ENCODE measurements at regions not wholly inside any gene's neighbourhood (a gene's known extent, or its start where the extent isn't known, plus 50 kb on each side); places are given as distances from the start of the nearest gene placed in this dataset.

DNA sequence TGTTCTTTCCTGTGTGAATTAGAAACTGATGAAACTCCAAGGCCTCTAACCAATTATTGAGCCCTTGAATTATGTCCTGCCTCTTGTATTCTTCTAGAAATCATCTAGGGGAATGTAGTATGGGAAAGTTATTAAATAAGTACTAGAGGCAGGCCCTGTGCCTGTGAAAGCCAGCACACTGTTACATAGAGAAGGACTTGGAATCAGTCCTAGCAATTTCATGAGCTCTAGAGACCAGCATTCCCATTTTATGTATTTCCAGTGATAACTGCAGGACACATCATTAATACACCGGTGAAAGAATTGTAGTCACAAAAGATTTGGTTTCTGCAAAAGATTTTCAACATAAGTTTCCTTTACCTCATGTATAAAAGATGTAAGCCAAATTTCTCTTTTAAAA lies 168.5 kb upstream of the VLDLR start:
- DNase-seq (ENCODE audit: low spot score): no peak

DNA sequence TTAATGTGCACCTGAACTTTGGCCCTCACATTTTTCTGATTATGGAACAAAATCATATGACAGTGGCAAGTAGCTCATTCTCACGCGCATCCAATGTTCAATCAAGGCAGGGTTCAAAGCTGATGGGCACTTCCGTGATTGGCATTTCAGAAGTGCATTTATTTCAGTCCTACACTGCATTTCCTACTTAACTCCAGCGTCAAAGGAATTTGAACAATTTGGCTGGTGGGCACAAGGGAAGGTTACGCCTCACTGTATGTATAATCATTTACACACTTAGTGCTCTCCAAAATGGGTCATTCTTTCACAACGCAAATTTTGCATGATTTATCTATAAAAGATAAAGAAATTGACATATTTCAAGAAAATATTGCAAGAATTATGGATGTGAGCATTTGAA lies 167.9 kb upstream of the VLDLR start:
- DNase-seq (ENCODE audit: low spot score): no peak

DNA sequence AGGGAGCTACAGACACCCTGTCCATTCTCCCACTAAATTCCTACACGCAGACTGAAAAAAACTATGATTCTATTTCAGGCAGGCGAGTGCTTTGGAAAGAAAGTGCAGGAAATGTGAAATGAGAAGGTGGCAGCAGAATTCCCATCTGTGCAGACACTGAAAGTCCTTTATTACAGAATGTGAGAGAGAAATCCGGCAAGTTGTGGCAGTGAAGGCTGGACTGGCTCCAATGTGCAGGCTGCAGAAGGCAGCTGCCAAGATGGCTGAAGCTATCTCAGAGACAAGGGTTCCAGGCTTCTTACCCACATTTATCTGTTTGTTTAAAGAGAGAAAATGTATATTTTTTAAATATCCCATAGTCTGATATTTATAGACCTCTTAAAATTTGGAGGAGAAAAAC lies 161.8 kb upstream of the VLDLR start:
- no peak for DNase-seq (ENCODE audit: low spot score)

DNA sequence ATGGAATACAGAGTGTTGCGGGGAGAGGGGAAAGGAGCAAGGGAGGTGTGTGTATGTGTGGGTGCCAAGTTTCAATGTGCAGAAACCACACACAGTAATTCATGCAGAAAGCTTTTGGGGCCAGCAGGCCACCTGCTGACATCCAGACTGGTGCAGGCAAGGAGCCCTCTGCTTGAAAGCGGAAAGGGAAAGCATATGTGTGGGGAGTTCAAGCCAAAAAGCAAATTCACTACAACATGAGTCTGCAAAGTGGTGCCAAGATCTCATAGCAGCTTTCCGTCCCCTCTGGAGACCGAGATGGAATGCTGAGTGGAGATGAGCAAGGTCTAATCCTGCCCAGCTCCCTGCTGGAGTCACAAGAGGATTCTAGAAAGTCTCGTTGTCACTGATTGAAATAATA lies 159.7 kb upstream of the VLDLR start:
- no peak for DNase-seq (ENCODE audit: low spot score)

DNA sequence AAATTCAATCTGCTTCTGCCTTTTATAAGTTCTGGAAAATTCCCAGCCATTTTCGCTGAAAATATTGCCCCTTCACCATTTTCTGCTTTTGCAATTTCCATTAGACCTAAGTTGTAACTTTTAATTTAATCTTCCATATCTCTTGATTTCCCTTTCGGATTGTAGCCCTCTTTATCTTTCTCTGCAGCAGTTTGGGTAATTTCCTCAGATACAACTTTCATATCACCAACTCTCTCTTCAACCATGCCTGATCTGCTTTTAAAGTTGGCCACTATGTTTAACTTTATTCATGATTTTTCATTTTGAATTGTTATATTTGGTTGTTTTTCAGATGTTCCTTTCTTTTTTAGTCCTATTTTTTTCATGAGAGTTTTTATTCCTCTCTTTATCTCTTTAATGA lies 157.0 kb upstream of the VLDLR start:
- no peak for DNase-seq (ENCODE audit: low spot score)

DNA sequence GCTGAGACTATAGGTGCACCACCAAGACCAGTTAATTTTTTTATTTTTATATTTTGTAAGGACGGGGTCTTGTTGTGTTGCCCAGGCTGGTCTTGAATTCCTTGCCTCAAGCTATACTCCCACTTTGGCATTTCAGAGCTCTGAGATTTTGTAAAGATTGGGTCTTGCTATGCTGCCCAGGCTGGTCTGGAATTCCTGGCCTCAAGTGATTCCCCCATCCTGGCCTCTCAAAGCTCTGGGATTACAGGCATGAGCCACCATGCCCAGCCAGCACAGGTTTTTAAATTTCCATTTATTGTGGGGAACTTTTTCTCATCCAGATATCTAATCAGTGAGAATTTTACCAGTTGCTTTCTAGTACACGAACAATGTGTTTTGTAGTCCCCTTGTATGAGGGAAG lies 156.1 kb upstream of the VLDLR start:
- no peak for DNase-seq (ENCODE audit: low spot score)

DNA sequence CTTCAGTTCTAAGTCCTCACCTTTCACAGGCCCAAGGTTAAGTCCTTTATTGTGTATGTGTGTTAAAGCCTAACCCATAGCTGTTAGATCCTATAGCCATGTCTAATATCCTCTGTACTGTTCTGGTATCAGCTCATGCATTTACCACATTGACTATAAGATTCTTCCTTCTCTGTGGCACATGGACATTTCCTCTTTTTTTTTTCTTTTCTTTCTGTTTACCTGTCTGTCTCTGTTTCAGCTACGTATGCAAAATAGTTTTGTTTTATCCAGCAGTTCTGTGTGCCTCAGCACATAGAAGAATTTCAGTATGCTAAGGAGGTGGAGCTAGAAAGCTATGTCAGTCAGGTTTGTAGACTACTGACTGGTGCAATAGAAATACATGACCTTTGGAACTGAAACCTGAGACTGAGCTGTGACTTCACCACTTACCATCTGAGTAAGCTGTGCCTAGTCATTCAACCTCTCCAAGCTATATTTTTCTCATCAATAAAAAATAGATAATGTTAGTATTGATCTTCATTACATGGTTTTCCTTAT lies 155.6 kb upstream of the VLDLR start:
- DNase-seq (ENCODE audit: low spot score): no peak

DNA sequence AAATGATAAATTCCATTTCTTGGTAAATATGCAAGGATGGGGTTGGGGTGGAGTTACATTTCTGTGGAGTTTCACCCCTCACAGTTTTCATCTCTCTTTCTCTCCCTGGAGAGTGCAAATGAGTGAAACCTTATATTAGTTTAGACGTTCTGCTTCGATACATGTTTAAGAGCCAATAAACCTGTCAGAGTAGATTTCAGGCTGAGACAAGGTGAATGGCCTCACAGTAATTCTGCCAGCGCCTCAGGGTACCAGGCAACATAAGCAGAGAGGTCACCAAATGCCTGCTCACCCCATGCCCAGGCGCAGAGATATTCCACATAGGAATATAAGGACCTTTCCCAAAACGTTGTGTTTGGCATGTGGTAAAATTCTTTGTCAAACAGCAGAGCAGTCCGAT lies 154.9 kb upstream of the VLDLR start:
- DNase-seq (ENCODE audit: low spot score): no peak

DNA sequence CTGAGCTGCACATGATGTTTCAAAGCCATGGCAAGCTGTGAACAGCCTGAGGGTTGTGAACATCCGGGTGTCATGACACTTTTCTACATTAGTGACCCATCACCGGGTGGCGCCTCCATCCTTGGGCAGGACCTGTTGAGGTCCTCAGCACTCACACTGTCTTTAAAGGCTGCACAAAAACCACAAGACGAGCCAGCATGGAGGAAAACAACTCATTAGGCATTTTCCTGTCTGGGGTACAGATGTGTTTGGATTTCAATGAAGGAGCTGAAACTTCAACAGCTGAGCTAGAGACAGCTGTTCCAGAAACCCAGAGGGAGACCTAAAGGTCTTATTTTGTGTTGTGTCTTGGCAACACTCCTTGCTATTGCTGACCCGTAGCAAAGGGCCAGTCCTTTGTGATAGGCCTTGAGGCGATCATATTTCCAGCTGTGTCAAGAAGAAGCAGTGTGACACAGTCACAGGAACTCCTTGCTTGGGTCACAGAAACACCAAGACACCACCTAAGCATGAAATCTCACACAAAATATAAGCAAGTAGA lies 151.8 kb upstream of the VLDLR start:
- no peak for DNase-seq (ENCODE audit: low spot score)

DNA sequence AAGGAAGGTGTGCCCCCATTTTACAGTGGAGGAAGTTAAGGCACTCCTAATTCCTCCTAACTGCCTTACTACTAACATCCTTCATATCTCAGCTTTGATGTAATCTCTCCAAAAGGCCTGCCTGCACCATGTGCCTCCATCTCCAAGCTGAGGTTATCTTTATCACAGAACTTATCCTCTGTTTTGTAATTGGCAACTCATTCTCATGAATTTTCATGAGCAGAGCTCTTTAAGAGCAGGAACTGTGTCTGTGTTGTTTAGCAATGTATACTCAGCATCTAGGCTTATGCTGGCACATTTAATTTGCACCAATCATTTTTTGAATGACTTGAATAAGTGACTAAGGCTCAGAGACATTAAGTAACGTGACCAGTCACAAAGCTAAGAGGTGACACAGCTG lies 147.9 kb upstream of the VLDLR start:
- DNase-seq (ENCODE audit: low spot score): no peak

DNA sequence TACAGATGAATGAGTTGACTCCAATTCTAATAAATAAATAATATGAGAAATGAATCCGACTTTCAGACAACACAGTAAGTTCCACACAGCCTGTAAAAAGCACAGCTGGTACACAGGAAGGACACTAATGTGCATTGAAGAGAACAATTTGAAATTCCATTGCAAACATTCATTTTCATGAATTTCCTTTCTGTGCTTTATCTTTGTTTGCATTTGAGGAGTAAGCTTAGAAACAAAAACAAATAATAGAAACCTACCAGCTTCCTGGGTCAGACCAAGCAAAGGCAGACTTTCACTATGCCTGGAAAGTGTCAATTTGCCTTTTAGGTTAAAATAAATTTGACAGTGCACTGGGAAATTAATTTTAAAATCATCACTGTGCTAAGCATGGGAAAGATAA lies 143.8 kb upstream of the VLDLR start:
- DNase-seq (ENCODE audit: low spot score): peak; percentile 31

DNA sequence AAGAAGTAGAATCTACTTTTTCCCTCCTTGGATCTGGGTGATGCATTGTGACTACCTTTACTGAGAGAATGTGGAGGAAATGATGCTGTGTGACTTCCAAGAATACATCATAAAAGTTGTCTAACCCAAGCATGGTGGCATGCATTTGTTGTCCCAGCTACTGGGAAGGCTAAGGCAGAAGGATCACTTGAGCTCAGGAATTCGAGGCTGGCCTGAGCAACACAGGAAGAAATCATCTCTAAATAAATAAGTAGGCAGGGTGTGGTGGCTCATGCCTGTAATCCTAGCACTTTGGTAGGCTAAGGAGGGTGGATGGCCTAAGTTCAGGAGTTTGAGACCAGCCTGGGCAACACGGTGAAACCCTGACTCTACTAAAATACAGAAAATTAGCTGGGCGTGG lies 143.2 kb upstream of the VLDLR start:
- no peak for DNase-seq (ENCODE audit: low spot score)

DNA sequence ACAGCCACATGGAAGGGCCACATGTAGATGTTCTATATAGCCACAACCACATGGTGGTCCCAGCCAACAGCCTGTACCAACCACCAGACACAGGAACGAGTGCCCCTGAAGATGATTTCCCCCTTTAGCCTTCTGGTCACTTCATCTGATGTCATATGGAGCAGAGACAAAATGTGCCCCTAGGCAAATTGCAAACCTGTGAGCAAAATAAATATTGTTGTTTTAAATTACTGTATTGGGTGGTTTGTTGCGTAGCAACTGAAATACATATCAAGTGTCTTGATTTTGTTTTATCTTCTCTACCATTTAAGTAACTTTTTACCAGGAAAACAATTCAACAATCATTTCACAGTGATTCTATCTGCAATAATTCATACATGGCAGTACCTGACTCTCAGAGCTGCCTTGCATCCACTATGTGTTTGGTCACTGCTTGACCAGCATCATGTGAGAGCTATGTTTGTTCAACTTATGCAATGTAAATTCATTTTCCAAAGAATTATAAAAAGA lies 142.5 kb upstream of the VLDLR start:
- no peak for DNase-seq (ENCODE audit: low spot score)

DNA sequence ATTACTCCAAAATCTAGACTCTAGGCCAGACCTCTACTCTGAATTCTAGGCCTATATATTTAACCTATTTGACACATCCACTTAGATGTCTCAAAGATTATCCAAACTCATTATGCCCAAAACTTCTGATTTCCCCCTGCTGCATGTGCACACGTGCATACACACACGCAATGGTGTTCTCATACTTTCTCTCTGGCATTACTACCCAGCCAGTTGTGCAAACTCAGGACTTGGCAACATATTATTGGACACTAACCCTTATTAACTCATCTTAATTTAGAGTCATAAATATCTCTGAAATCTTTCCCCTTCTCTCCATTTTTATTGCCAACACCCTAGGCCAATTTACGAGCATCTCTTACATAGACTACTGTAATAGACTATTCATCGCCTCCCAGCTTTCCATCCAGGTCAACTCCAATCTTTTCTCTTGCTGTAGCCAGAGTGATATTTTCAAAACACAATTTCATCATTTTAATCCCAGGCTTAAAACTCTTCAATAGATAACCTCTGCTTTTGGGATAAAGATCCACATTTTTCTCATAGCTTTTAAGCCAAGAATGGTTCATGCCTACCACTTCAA lies 141.2 kb upstream of the VLDLR start:
- no peak for DNase-seq (ENCODE audit: low spot score)

DNA sequence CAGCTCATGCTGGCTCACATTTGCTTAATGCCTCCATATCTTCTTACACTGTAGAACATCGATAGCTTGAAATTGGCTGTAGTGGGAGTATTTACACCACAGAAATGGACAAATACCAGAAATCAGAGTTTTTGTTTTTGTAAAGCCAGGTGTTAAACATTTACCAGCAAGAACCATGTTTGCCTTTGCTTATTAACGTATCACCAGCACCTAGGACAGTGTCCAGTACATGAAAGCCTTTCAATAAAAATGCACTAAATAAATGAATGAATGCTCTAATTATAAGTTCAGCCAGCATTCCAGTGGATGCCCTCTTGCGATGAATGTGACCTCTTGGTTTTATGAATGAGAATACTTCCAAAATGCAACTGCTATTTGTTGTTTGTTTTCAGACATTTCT lies 140.4 kb upstream of the VLDLR start:
- no peak for DNase-seq (ENCODE audit: low spot score)

DNA sequence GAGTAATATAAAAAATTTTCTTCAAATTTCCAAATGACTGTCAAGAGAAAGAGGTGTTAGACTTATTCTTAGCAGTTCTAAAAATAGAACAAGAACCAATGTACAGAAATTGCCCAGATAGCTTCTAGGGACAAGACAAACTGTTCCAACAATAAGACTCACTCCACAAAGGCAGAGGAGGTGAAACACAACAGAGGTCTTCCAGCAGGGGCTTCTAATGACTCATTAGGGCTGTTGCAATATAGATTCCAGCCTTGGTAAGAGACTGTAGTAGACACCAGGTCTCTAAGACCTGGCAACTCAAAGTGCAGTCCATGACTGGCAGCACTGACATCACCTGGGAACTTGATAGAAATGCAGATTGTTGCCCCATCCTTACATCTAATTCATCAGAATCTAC lies 134.6 kb upstream of the VLDLR start:
- DNase-seq (ENCODE audit: low spot score): no peak

DNA sequence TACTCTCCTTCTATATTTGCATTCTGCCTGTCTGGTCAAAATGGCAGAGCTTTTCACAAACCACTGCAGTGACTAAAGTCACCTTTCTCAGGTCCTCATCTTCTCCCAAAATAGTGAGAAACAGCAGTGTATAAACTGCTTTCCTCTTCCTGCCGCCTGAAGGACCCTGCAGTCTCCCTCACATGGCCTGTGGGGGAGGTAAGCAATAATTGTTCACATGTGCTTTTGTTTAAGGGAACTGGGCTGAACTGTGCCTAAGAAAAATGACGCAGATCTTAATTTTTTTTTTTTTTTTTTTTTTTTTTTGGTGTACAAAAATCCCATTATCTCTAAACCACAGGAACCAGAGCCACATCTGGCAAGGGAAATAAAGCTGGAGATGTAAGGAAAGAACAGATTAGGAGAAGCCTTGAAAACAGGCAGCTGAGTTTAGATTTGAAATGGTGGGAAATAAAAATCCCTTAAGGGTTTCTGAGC lies 131.7 kb upstream of the VLDLR start:
- no peak for DNase-seq (ENCODE audit: low spot score)

DNA sequence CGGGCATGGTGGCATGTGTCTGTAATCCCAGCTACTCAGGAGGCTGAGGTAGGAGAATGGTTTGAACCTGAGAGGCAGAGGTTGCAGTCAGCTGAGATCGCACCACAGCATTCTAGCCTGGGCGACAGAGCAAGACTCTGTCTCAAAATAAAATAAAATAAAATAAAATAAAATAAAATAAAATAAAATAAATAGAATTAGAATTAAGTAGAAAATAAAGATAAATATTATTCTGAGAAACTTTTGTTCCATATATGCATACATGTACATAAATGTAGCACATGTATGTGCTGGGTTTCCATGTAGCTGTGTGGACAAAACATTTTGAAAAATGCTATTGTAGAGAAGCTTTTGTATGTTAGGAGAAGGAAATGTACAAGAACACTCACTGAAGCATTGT lies 129.4 kb upstream of the VLDLR start:
- no peak for DNase-seq (ENCODE audit: low spot score)

DNA sequence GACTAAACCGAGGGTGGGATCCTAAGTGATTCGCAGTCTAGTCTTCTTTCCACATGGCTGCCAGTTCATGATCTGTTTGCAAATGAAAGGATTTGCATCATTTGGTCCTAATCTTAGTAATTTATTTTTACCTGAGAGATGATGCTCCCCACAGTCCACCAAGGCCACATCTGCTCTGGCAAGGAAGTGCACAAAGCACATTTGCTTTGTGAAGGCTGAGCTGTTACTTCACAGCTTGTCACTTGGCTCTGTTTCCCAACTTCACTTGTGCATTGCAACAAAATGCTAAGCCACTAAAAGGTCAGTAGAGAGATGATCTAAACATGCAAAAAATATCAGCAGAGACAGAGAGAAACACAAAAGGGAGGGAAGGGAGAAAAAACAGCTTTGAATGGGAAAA lies 128.5 kb upstream of the VLDLR start:
- no peak for DNase-seq (ENCODE audit: low spot score)

DNA sequence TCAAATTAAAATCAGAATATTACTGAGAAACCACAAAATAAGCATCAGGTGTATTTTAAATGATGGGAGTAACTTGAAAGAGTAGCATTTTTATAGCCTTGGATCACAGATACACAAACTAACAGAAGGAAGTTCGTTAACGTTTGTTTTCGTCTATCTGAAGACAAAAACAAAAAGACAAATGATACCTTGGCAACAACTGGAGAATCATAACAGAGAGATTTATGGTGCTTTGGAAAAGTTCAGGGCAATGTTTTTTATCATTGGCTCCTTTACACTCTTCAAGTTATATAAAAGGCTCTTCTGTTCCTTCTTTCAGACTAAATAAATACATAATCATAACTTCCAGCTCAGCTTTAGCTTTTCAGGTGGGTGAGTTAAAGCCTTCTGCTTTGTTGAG lies 128.1 kb upstream of the VLDLR start:
- DNase-seq (ENCODE audit: low spot score): no peak

DNA sequence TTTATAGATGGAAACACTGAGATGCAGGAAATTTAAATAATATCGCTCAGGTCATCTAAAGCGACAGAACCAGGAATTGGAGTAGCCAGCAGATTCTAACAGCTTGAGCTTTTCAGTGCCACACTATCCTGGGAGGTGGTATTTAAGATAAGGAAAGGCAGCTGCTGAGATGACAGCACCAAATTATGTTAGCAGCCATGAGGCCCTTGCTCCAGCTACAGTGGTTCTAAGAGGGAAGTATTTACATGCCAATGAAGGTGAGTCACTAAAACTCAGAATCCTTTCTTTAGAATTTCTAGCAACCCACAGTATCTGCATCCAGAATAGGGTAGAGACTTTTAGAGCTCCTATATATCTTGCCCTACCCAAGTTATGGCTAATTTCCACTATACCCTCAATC lies 127.0 kb upstream of the VLDLR start:
- DNase-seq (ENCODE audit: low spot score): peak; percentile 58

DNA sequence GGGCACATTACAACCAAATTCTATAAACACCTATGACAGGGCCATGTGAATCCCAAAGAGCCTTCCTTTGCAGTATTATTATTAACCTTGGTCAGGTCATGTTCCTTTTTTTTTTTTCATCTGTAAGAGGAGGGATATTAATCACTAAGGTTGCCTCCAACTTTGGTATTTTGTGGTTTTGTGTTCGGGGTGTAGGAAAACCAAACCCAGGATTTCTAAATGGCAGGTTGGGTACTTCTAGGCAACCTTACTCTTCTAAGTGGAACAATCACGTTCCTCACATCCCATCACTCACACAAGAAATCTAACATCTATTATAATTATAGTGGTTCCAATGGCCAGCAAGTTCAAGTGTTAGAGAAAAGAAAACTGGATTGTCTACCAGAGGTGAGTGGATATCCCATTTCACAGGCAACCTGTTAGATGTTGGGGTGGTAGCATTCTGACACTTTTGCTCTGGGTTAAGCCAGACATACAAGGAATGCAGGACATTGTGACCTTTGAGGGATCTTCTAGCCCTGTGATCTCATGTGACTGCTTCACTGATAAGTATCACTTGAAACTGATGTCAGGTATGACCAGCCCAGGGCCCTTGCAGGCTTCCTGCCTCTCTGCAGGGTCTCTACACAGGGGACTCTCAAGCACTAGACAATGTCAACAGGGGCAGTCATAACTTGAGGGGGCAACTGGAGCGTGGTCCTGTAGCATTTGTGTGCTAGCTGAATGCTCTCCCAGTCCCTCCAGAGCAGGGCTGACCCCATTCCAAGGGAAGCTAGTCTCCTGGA lies 126.2 kb upstream of the VLDLR start:
- DNase-seq (ENCODE audit: low spot score): no peak

DNA sequence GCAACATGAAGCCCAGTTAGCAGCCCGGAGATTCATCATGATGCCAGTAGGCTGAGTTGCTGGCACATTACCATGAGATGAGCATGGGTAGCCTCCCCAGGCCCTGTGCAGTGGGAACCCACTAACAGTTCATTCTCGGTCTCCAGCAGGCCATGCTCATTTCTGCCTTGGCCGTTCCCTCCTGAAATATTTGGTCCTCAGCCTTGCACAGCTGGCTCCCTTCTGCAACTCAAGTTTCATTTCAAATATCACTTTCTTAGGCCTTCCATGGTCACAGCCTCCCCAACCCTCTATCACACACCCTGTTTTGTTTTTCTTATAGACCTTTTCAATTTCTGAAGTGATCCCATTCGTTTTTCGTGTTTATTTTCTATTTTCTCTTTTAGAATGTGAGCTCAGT lies 125.4 kb upstream of the VLDLR start:
- no peak for DNase-seq (ENCODE audit: low spot score)
